Coronary artery (tissue), 2 donors: ENCODE measurements at regions not wholly inside any gene's neighbourhood (a gene's known extent, or its start where the extent isn't known, plus 50 kb on each side); places are given as distances from the start of the nearest gene placed in this dataset.

ENCODE experiments used
- DNase-seq: peaks from one replicate; pipeline ENCODE4 v3.0.0-alpha.2; 2017; ENCODE audit warnings: low spot score
- H3K27ac ChIP-seq, 2 donors: fragments of 200-600 bp; sonication (generic); one replicate each; pipeline ENCODE4 v1.5.1; 2016 to 2019
- H3K4me3 ChIP-seq: fragments of 200-600 bp; sonication (generic); 2 replicates; pipeline ENCODE4 v1.5.1; 2016; ENCODE audit warnings: mild to moderate bottlenecking, moderate library complexity
- TF ChIP-seq, protein P1 (sequence below): fragments of 200-600 bp; sonication (generic); IDR thresholded peaks from one replicate; pipeline ENCODE4 v1.5.1; 2019; ENCODE audit warnings: antibody characterized with exemption

DNA sequence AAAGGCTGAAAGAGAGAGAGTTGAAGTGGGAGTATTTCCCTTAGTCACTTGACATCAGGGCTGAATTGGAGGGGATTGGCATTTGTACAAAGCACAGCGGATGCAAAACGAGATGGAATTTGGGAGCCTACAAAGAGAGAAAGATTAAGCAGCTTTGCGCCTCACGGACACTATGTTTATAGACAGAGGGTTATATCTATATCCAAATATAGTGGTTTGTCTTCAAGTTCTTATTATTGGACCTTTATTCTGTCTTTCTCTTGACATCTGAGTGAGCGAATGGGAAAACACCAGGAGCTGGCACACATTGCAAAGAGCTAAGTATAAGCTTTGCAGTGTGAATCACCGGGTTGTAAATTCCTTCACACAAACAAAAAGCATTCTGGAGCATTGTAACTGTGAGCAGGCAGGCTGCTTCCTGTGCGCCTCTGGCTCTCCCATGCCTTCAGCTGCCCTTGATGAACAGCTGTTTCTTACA lies 500.2 kb downstream of the STIM2 start:
- TF ChIP-seq, protein P1, sequence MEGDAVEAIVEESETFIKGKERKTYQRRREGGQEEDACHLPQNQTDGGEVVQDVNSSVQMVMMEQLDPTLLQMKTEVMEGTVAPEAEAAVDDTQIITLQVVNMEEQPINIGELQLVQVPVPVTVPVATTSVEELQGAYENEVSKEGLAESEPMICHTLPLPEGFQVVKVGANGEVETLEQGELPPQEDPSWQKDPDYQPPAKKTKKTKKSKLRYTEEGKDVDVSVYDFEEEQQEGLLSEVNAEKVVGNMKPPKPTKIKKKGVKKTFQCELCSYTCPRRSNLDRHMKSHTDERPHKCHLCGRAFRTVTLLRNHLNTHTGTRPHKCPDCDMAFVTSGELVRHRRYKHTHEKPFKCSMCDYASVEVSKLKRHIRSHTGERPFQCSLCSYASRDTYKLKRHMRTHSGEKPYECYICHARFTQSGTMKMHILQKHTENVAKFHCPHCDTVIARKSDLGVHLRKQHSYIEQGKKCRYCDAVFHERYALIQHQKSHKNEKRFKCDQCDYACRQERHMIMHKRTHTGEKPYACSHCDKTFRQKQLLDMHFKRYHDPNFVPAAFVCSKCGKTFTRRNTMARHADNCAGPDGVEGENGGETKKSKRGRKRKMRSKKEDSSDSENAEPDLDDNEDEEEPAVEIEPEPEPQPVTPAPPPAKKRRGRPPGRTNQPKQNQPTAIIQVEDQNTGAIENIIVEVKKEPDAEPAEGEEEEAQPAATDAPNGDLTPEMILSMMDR = no peak
- Histone ChIP-seq H3K4me3 (no peak overlapping the region), H3K27ac (no peak overlapping the region)
- DNase-seq = no peak

GRCh38 chr4:27364509-27364908 lies 503.9 kb downstream of the STIM2 start:
- no peak overlapping the region for H3K4me3 ChIP-seq
- TF ChIP-seq, protein P1 = no peak
- no peak overlapping the region for H3K27ac ChIP-seq
- DNase-seq = no peak

DNA sequence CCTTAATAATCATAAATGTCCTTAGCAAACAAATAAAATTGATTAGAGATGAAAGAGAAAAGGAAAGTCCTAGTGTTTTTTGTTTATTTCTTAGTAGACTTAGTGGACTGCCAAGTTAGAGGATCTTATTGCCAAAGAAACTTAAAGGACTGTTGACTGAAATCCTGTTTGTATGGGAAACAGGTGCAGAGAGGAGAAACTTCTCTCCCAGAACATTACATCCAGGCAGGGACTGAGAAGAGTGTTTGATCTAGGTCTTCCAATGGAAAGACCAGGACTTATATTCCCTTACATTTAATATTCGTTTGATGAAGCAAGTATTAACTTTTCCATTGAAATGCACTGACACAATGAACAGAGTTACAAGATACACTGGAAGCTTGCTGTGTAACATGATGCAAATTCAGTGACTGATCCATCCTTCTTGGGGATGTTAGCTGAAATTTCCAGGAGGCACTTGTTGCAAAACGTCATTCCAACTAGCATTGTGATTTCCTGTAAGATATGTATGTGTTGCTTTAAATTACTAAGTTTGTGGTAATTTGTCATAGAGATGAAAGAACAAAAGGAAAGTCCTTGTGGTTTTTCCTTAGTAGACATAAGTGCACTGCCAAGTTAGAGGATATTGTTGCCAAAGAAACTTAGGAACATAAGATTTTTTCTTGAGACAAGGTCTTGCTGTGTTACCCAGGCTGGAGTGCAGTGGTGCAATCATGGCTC lies 505.6 kb downstream of the STIM2 start:
- DNase-seq = no peak
- TF ChIP-seq, protein P1 = no peak
- Histone ChIP-seq H3K4me3 (no peak overlapping the region), H3K27ac (no peak overlapping the region)

GRCh38 chr4:27368781-27369180 lies 508.1 kb downstream of the STIM2 start:
- no peak for DNase-seq
- TF ChIP-seq, protein P1 = no peak
- Histone ChIP-seq H3K4me3 (no peak overlapping the region), H3K27ac (no peak overlapping the region)

DNA sequence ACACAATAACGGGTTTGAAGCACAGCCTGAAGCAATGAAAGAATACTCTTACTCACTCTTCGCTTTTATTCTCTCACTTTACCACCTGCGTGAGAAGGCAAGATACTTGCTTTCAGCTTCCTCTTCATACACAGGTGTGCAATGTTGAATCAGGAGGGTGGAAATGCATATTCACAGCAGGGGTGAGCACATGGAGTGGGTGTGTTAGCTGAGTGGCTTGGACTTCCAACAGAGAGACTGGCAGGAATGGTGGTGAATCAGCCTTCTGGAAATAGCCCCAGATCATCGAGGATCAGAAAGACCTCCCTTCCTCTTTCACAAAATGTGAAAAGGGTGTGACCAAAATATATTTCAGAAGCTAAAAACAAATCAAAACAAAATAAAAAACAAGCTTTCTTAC lies 521.2 kb downstream of the STIM2 start:
- DNase-seq = no peak
- no peak overlapping the region for H3K4me3 ChIP-seq
- TF ChIP-seq, protein P1 = no peak
- no peak overlapping the region for H3K27ac ChIP-seq

DNA sequence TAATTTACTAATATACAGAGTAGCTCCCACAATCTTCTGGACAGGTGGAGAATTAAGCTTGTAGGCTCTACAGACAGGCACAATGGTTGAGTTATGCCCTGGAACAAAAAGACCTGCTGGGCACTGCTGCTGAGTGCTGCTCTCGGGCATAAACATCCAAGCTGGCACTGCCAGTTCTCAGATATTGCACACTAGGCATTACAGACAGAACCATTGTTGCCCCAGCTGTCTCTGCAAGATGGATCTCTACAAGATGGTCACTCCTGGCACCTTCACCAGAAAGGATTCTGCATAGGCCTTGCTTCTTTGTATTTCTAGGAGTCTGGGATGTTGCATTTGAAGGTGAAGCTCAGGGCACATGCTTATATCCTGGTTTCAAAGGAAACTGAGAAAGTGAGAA lies 527.1 kb downstream of the STIM2 start:
- DNase-seq = no peak
- no peak overlapping the region for H3K27ac ChIP-seq
- no peak overlapping the region for H3K4me3 ChIP-seq
- TF ChIP-seq, protein P1 = no peak

- TF ChIP-seq, protein P1 = no peak
- Histone ChIP-seq H3K27ac (no peak overlapping the region), H3K4me3 (no peak overlapping the region)
- no peak for DNase-seq
These were observed 537.2 kb downstream of the STIM2 start for GRCh38 chr4:27397886-27398285.
